Stimulated activated CD4-positive, alpha-beta T cell treated with anti-CD3 and anti-CD28 coated beads, Interleukin-2, amount 100 ng/mL, for 24 hours (primary cell): ENCODE measurements at regions not wholly inside any gene's neighbourhood (a gene's known extent, or its start where the extent isn't known, plus 50 kb on each side); places are given as distances from the start of the nearest gene placed in this dataset.
"Not testable (repeated sequence)": the region's sequence is repeated elsewhere in the genome, so short reads cannot be mapped to it uniquely, and the experiment has no call there.

ENCODE experiments used
- DNase-seq, 2 donors: peaks; one replicate each; pipeline ENCODE4 v3.0.0-alpha.2; 2020

DNA sequence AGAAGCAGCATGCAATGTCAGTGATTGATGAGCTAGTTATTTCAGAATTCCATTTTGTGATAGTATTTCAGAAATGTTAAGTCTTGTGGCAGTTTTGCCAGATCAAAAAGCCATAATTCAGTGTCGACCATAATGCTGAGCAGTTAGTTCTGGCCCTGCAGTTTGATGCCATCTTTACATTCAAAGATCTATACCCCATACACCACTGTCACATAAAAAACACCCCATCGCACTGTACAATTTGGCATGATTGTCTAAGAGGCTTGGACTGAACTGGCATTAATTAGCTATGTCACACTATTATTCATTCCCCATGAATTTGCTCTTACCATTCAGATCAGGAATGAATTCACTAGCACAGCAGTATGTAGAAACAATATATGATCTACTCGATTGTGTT is 127.7 kb upstream of the EPHA3 start:
- DNase-seq: no peak

DNA sequence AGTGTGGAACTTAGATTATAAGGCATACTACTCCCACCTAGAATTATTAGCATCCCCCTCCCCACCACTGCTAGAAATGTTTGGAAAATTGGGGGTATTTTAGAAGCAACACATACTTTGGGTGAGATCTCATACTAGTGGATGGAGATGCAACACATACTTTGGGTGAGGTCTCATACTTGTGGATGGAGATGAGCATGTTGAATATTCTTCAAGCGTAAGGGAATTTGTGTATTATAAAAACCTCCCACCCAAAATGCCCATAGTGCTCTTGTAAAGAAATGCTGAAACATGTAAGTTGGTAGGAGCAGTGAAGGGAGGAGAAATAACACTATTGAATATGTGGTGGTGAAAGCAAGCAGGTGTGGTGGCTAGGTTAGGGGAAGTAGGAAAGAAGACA is 124.0 kb upstream of the EPHA3 start:
- DNase-seq: no peak

DNA sequence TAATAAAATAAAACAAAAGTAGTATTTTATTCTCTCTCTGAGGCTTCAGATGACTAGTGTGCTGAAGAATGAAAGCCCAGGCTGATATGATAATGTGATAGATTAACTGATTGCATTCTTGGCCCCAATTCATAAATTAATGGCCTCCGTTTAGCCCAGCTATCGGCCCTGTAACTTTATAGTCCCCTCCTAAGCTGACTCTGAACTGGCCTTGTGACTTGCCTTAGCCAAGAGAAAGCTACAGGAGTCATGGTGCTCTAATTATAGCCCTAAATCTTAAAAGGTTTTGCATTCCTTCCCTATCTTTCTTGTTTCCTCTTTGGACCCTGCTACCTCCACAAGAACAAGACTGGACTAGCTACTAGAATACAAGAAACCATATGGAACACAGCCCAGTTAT is 123.2 kb upstream of the EPHA3 start:
- DNase-seq: no peak

DNA sequence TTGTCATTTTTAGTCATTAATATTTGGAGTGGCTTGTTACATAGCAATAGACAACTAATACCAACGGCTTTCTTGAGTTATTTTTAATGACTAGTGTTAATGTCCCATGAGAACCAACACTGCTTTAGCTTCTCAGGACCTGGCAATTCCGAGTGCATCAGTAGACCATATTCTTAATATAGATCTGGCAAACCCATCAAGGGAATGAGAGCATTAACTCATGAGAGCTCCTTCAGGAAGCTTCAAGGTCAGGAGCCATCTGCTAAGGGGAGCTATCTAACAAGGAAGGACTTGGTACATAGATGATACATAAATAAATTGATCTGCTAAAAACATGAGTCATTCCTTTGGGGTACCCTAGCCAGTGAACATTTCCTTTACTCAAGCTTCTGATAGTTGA is 122.6 kb upstream of the EPHA3 start:
- no peak for DNase-seq

DNA sequence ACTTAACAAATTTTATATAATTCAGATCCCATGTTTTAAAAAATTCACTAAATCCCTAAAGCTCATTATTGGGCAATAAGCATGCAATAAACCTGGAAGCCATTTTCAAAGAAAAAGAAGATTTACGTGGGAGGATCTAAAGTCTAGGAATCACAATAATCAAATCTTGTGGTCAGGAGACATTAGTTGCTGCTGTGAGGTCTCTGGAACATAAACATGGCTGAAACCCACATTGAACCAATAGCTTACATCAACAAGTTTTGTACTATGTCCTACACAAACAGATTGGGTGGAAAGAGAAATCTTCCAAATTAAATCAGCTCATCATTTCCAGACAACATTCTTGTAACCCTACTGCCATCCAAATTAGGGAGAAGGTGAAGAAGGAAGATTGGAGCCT is 121.9 kb upstream of the EPHA3 start:
- DNase-seq: no peak

DNA sequence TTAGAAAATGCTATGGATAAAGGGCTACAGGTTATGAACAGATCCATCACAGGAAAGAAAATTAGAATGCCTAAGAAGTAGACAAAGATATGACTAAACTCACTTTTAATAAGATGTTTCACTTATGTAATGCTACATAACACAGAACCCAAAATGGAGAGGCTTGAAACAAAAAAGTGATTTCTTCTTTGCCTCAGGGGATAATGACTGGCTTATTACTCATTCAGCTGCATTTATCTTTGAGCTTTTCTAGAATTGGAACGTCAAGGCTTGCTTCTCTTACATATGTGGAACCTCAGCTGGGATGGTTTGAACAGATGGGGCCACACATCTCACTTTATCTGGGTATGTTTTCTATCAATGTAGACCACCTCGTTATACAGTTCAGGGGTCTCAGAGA is 120.6 kb upstream of the EPHA3 start:
- DNase-seq: no peak

DNA sequence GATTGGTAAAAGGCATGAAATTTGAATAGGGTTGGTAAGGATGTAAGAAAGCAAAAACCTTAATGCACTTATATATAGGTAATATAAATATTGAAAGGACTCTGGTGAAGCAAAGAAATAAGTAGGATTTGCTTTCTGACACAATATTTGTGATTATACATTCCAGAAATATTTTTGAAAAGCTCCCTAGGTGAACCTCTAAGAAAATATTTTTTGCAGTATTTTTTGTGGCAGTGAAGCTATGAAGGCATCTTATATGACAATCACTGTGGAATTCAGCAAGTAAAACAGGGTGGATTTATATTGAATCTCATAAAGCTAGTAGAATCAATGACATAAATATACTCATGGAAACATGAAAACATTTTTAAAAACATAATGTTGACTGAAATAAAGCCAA is 119.6 kb upstream of the EPHA3 start:
- no peak for DNase-seq

DNA sequence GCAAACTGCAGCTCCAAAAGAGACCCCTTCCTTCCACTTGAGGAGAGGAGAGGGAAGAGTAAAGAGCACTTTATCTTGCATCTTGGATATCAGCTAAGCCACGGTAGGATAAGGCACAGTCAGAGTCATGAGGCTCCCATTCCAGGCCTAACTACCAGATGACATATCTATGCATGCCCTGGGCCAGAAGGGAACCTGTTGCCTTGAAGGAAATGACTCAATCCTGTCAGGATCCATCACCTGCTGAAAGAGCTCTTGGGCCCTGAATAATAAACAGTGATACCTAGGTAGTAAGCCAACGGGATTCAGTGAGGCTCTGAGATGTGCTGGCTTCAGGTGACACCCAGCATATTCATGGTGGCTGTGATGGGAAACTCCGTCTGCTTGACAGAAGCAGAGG is 118.5 kb upstream of the EPHA3 start:
- no peak for DNase-seq

DNA sequence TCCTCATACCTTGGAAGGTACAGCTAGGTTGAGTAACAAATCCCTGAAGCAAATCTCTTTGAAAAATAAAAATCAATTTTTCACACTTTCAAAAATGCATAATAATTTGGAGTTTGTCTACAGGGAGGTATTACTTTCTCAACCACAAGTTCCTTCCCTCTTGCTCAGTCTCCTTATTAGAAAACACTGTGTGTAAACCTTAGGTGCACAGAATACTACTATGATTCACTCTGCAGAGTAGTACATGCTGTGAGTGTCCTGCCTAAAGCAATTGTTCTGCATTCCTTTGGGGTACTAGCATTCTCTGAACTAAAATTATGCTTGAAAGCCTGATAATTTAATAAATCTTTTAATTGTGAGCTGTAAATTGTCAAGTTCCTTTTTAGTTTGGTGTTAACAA is 115.9 kb upstream of the EPHA3 start:
- no peak for DNase-seq

DNA sequence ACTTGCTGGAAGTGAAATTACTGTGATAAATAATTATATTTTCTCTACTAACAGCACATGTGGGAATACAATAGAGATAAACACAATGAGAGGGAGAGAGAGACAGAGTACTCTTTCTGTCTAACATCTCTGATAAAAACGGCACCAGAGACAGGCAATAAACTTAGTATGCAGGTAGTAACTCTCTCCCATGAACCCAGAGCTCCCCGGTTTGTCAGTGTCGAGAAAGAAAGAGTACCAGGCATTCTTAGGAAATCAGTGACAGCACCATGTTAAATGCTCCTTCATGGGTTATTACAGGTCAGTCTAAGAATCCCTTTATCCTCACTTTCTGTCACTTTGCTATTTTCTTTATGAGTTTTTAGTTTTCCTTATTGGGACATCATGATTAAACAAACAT is 110.7 kb upstream of the EPHA3 start:
- no peak for DNase-seq

DNA sequence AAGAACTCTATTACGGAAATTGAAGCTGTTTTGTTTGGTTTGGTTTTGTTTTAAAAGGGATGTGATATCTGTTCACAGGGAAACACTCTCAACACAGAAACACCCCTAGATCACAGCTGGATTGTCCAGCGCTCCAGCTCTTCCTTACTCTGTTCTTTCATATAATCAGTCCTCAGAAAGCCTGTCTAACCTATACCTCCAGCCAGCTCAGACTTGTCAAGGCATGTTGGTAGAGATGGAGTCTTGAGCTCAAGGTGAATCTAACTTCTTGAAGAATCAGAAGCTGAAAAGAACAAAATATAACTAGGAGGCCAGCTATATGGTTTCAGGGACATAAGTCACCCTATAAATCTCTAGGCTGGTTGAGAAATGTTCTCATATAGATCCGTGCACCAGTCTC is 110.2 kb upstream of the EPHA3 start:
- DNase-seq: no peak

DNA sequence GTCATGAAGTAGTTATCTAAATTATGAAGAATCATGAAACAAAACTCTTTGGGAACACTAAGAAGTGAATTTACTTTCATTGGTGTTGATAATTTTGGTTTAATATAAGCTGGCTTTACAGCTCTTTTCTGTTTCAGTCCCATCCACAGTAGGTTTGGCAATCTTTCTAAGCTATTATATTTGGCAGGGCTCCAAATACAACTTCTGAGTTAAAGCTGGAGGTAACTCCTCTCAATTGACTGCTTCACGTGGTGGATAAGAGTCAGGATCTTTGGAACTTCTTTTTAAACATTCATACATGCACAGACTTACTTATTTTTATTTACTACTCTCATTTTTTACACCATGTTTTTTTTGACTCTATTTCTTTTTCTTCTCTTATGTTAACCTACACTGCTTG is 106.5 kb upstream of the EPHA3 start:
- DNase-seq: no peak

DNA sequence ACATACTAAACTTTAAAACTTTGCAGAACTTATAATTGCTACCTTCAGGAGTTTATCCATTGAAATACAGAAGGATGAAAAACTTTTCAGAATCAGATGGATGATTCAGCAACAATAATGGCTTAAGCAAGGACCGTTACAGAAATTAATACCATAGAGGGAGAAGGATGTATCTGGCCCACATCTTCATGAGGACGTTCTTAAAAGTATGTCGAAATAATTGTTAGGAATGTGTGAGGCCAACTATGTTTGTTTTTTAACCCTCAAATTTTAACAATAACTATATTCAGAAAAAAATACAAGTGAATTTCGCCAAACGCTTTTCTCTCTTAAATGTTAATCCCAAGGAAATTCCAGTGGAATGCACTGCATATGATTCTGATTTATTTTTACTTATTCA is 105.2 kb upstream of the EPHA3 start:
- no peak for DNase-seq

DNA sequence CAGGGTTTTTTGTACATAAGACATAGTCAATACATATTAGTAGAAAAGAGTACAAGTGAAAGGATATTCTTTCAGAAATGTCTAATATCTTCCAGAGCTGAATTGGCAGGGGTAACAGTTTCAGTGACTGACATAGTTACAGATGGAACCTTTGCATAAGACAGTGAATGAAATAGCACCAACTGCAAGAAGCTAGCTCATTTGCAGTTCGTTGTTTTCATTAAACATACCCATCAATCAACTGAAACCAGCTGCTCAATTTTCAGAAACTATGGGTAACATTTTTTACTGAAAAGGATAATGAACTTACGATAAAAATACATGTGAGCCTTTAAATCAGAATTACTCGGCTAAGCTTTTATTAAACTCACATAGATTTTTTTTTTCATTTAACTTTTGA is 93.9 kb upstream of the EPHA3 start:
- DNase-seq: no peak

DNA sequence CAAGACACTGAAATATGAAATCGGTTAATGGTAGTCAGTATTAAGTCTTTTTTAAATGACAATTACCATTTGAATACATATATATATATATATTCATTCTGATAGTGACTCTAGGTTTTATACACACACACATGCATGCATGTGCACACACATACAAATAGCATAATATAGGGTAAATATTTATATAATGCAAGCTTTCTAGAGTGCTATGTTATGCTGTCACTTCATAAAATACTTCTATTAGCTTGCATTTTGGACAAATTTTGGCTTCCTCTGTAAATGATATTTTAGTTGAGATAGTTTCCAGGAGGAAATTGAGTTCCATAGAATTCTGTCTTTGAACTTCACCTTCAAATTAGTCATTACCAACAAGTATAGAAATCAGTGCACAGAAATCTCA is 89.9 kb upstream of the EPHA3 start:
- DNase-seq: no peak

DNA sequence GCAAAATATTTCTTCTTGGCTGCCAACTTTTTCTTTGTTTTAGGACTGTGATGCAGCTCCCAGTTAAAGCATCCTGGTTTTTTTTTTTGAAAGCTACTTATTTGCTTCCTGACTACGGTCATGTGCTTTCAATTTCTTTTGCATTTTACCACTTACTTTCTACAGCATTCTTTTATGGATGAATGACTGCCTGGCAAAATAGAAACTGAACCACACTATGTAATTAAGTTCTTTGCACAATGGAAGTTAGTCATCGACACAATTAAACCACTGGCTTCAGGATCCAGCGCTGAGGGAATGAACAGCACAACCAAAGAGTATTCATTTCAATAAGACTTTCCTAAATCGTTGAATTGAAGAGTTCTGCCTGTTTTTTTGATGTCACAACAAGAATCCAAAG is 82.2 kb upstream of the EPHA3 start:
- DNase-seq: no peak

DNA sequence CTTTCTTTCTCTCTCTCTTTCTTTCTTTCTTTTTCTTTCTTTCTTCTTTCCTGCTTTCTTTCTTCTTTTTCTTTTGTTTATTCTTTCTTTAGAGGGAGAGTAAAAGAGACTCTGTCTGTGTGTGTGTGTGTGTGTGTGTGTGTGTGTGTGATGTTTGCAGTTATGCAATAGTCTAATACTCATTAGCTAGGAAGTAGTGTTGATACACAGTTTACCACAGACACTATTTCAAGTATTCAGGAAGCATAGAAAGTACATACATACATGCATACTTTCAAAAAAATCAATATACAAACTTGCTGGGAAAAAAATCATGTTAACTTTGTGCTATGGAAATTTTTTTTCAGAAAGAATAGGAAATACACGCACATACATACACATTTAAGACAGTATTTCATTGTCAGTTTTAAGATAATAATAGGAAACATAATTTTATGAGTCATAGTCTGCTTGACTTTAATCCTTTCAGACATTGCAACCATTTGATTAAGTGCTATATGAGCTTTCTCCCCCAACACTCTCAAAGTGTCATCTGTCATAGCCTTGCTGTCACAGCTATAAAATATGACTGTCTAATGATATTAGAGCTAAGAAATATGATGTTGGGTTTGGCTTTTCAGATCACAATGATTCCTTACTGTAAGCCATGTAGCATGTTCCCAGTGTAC is 74.9 kb upstream of the EPHA3 start:
- no peak for DNase-seq

DNA sequence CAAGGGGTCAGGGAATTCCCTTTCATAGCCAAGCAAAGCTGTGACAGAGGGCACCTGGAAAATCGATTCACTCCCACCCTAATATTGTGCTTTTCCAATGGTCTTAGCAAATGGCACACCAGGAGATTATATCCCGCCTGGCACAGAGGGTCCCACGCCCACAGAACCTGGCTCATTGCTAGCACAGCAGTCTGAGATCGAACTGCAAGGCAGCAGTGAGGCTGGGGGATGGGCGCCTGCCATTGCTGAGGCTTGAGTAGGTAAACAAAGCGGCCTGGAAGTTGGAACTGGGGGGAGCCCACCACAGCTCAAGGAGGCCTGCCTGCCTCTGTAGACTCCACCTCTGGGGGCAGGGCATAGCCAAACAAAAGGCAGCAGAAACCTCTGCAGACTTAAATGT is 72.7 kb upstream of the EPHA3 start:
- DNase-seq: not testable (repeated sequence)

DNA sequence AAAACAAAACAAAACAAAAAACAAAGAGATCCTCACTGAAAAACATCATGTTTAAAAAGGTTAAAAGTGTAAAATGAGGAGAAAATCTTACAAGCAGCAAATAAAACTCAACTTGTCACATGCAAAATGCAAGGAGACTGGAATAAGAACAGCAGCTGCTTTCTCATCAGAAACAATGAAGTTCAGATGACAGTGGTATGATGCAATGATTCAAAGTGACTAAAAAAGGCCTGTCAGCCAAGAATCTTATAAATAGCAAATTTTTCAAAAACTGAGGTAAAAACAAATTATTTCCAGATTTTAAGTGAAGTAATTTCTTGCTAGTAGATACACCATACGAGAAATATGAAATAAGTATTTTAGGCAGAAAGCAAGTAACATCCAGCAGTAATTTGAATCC is 68.6 kb upstream of the EPHA3 start:
- DNase-seq: no peak

DNA sequence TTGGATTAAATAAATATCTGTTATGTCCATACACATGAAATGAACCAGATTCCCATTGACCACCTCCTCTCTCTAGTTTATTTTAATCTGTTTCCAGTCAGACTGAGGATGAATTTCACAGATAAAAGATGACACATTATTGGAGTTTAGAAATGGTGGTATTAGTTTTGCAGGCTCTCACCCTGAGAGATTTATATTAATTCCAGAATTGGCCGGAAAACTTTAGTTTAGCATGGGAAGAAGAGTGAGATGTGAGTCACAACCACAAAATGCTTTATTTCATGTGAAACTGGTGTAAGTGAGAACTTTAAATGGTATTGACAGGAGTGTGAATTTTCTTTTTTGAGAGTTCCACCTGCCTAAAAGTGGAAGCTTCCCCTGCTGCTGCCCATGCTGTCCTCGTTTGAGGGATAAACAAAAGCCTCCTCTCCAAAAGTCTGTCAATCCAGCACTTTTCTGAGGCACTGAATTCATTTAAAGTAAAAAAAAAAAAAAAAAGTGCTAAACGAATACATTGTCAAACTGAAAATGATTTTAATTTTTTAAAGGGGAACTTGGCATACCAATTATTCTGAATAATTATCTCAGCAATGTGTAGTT is 65.1 kb upstream of the EPHA3 start:
- no peak for DNase-seq

DNA sequence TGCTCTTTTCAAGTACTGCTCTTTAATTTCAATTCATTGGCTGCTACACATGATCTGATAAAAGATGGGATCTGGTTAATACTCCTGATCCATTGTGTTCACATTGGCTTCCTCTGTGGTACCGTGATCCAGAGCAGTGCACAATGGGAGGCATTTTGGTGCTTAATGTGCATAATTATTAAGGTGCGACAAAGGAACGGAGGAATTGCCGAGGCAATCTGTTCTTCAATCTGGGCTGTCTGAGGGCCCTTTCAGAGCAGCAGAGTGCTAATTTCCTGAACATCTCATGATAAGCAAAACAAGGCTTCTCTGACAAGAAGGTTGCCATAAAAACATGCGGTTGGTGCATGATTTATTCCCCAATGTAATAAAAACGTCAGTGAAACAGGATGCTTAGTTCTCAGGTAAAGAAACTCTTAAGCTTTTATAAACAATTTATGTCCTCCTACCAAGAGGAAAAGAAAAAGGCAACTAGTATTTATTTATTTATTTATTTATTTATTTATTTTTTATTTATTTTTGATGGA is 64.0 kb upstream of the EPHA3 start:
- no peak for DNase-seq

DNA sequence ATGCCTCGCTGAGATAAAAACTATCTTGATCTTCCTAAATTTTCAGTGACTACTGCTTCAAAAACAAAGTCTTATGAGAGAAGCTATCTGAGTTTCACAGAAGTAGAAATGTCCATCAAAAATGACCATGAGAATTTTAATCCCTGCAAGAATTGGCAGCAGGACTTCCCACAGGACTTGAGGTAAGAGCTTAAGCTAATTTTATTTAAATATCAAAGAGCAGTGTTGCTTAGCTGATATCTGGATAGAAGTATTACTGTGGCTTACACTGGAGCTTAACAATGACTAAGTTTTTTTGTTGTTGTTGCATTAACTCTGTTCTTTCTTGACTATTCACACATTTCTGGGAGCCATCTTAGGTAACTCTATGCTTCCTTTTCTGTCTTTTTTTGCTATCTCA is 60.8 kb upstream of the EPHA3 start:
- no peak for DNase-seq

DNA sequence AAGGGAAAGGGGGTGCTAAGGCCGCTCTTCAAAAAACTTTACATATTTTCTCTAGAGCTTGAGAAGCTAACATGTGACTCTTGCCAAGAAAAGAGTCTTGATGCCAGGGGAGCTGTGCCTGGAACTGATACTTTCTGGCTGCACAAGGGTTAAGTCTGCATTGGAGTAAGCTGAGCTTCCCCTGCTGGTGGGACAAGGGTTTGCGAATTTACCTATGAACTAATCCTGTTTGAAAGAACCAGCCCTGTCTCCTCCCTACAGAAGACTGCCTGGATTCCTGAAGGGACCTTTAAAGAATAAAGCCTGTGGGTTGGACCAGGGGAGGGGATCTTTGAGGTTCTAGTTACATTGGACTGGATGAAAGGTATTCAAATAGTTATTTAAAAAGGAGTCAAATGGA is 58.3 kb upstream of the EPHA3 start:
- no peak for DNase-seq

DNA sequence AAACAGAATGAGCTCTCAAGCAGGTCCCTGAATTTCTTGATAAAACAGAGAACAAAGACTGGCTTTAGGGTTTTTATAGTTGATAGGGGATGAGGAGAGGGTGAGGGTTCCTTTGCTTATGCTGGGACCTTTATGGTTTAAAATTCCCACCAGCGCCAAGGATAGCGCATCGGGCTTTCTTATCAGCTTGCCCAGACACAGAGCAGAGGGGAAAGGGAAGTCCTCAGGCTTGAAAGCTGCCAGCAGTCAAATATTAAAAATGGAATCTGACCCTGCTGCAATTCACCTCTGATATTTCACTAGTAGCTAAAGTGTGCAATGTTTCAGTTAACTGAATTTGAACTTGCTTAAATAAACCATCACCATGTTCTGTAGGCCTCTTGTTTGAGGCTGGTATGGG is 55.0 kb upstream of the EPHA3 start:
- DNase-seq: no peak

DNA sequence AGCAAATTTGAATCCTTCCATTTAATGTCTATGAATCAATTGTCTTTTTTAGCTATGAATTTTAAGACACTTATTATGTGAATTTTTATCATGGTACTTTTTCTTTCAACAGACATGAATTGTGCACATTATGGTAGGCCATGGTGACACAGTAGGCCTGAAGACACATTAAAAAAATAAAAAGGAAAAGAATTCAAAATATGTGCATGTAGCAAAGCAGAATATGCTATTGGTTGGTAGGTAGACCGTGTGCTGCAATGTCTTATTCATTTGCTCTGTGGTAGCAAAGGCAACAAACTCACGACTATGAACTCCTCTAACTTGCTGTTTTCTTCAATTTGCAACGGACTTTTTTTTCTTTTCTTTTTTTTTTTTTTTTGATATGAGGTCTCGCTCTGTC is 50.0 kb upstream of the EPHA3 start:
- DNase-seq: no peak
